HG02938 (cell line): ENCODE measurements at regions not wholly inside any gene's neighbourhood (a gene's known extent, or its start where the extent isn't known, plus 50 kb on each side); places are given as distances from the start of the nearest gene placed in this dataset.
"Not testable (repeated sequence)": the region's sequence is repeated elsewhere in the genome, so short reads cannot be mapped to it uniquely, and the experiment has no call there.

Experiments used
- ATAC-seq: cut with Tn5 transposase; IDR thresholded peaks from one replicate; pipeline ENCODE4 v1.9.1; 2021; ENCODE audit warnings: mild to moderate bottlenecking, moderate library complexity; ENCODE audit not compliant: unreplicated experiment

- no peak for ATAC-seq
Measured at GRCh38 chr7:109879287-109879828, 1211.6 kb upstream of the LRRN3 start.

GRCh38 chr7:109890622-109891021 lies 1200.3 kb upstream of the LRRN3 start:
- ATAC-seq, result no peak

- ATAC-seq, result no peak
Measured at GRCh38 chr7:109893231-109893630, 1197.7 kb upstream of the LRRN3 start.

- ATAC-seq, result no peak
Measured at GRCh38 chr7:109895536-109895935, 1195.4 kb upstream of the LRRN3 start.

GRCh38 chr7:109901926-109902325 lies 1189.0 kb upstream of the LRRN3 start:
- no peak for ATAC-seq

- ATAC-seq, result not testable (repeated sequence)
Measured at GRCh38 chr7:109905368-109906065, 1185.4 kb upstream of the LRRN3 start.

GRCh38 chr7:109915670-109916069 lies 1175.3 kb upstream of the LRRN3 start:
- ATAC-seq, result no peak

- no peak for ATAC-seq
Measured at GRCh38 chr7:109926738-109927137, 1164.2 kb upstream of the LRRN3 start.

- ATAC-seq, result no peak
Measured at GRCh38 chr7:109930049-109930448, 1160.9 kb upstream of the LRRN3 start.

- no peak for ATAC-seq
Measured at GRCh38 chr7:109939207-109939606, 1151.7 kb upstream of the LRRN3 start.

GRCh38 chr7:109945820-109946518 lies 1145.0 kb upstream of the LRRN3 start:
- no peak for ATAC-seq

- no peak for ATAC-seq
Measured at GRCh38 chr7:109950256-109950655, 1140.7 kb upstream of the LRRN3 start.

GRCh38 chr7:109950821-109951564 lies 1139.9 kb upstream of the LRRN3 start:
- ATAC-seq, result no peak

- ATAC-seq, result no peak
Measured at GRCh38 chr7:109951565-109951928, 1139.4 kb upstream of the LRRN3 start.

- ATAC-seq, result no peak
Measured at GRCh38 chr7:109955986-109956385, 1134.9 kb upstream of the LRRN3 start.

- ATAC-seq, result no peak
Measured at GRCh38 chr7:109956916-109957315, 1134.0 kb upstream of the LRRN3 start.

GRCh38 chr7:109963741-109964140 lies 1127.2 kb upstream of the LRRN3 start:
- ATAC-seq, result no peak

- no peak for ATAC-seq
Measured at GRCh38 chr7:109964780-109965179, 1126.1 kb upstream of the LRRN3 start.

GRCh38 chr7:109967406-109967805 lies 1123.5 kb upstream of the LRRN3 start:
- ATAC-seq, result no peak

GRCh38 chr7:109983618-109984017 lies 1107.3 kb upstream of the LRRN3 start:
- ATAC-seq, result no peak

- no peak for ATAC-seq
Measured at GRCh38 chr7:109984729-109985128, 1106.2 kb upstream of the LRRN3 start.

- ATAC-seq, result no peak
Measured at GRCh38 chr7:109986701-109987100, 1104.2 kb upstream of the LRRN3 start.
